Epithelial cell of proximal tubule (primary cell): ENCODE measurements at regions not wholly inside any gene's neighbourhood (a gene's known extent, or its start where the extent isn't known, plus 50 kb on each side); places are given as distances from the start of the nearest gene placed in this dataset.

Experiments
- DNase-seq: peaks from one replicate; pipeline ENCODE4 v3.0.0-alpha.2; 2011; ENCODE audit warnings: low read depth
- H3K4me3 ChIP-seq: 2 replicates; pipeline ENCODE4 v1.5.1; 2011; ENCODE audit warnings: low read depth, mild to moderate bottlenecking, low read length
- CTCF ChIP-seq: conservative IDR thresholded peaks from 2 replicates; pipeline ENCODE4 v1.5.1; 2012; ENCODE audit warnings: low read depth, mild to moderate bottlenecking, low read length

DNA sequence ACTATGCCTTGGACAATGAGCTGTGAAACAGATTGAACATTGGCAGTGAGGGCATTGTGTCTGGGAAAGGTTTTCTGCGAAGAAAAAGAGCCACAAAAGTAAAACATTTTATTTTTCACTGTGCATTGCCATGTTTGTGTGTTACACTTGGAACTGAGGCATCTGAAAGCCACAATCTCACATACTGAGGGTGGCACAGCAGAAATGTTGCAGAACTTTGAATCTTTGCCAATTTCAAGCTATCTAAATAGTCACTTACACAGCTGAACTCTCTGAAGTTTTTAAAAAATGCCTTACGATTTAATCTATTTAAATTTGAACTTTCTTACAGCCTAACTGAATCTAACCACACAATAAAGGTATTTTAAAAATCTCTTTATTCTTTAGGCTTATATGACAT is 154.1 kb upstream of the GRM7 start:
- DNase-seq, result no peak

GRCh38 chr3:6709178-6709577 is 151.7 kb upstream of the GRM7 start:
- TF ChIP-seq CTCF, result no peak
- H3K4me3 ChIP-seq, result no peak overlapping the region
- no peak for DNase-seq

More for the DNA sequence above, 154.1 kb upstream of the GRM7 start:
- no peak overlapping the region for H3K4me3 ChIP-seq
- no peak for TF ChIP-seq CTCF

- TF ChIP-seq CTCF, result no peak
- no peak for DNase-seq
These were observed 146.0 kb upstream of the GRM7 start for GRCh38 chr3:6714962-6715361.

GRCh38 chr3:6716420-6716819 is 144.5 kb upstream of the GRM7 start:
- no peak overlapping the region for H3K4me3 ChIP-seq
- no peak for TF ChIP-seq CTCF
- no peak for DNase-seq

More at GRCh38 chr3:6714962-6715361, 146.0 kb upstream of the GRM7 start:
- H3K4me3 ChIP-seq, result no peak overlapping the region

- TF ChIP-seq CTCF, result no peak
- no peak for DNase-seq
- H3K4me3 ChIP-seq, result no peak overlapping the region
These were observed 143.6 kb upstream of the GRM7 start for GRCh38 chr3:6717026-6717943.

DNA sequence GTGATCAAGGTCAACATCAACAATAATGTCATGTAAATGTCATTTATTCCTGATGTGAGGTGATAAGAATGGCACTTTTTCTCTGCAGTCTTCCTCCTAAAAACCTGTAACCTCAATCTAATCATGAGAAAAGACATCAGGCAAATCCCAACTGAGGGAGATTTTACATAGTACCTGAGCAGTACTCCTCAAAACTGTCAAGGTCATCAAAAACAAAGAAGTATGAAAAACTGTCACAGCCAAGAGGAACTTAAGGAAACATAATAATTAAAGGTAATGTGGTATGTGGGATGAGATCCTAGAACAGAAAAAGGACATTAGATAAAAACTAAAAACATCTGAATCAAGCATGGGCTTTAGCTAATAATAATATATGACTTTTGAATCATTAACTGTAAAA is 140.9 kb upstream of the GRM7 start:
- TF ChIP-seq CTCF, result no peak

GRCh38 chr3:6721491-6721890 is 139.4 kb upstream of the GRM7 start:
- no peak for DNase-seq
- no peak overlapping the region for H3K4me3 ChIP-seq
- no peak for TF ChIP-seq CTCF

More for the DNA sequence above, 140.9 kb upstream of the GRM7 start:
- no peak for DNase-seq
- no peak overlapping the region for H3K4me3 ChIP-seq
